GM23338 (cell line): ENCODE measurements at regions not wholly inside any gene's neighbourhood (a gene's known extent, or its start where the extent isn't known, plus 50 kb on each side); places are given as distances from the start of the nearest gene placed in this dataset.

Source experiments
- ATAC-seq: fragments of 200-7000 bp; cut with Tn5 transposase; 3 replicates; pipeline ENCODE4 v1.9.1; 2020
- DNase-seq: peaks from one replicate; pipeline ENCODE4 v3.0.0-alpha.2; 2015; ENCODE audit warnings: low spot score
- H2AFZ ChIP-seq: fragments of 200-600 bp; sonication (generic); 2 replicates; pipeline ENCODE4 v1.8.0; 2016; ENCODE audit warnings: antibody characterized with exemption, mild to moderate bottlenecking, moderate library complexity
- H3F3A ChIP-seq: fragments of 200-600 bp; sonication (generic); replicated peaks from 2 replicates; pipeline ENCODE4 v1.8.0; 2017; ENCODE audit warnings: antibody characterized with exemption, mixed run types, low read depth
- H3K27ac ChIP-seq: fragments of 200-600 bp; sonication (generic); 2 replicates; pipeline ENCODE4 v1.6.1; 2016; ENCODE audit warnings: low read depth
- H3K27me3 ChIP-seq: fragments of 200-600 bp; sonication (generic); 2 replicates; pipeline ENCODE4 v1.8.0; 2016; ENCODE audit warnings: mild to moderate bottlenecking, mixed run types, moderate library complexity; ENCODE audit not compliant: insufficient read depth
- H3K36me3 ChIP-seq: fragments of 200-600 bp; sonication (generic); 2 replicates; pipeline ENCODE4 v1.8.0; 2016; ENCODE audit warnings: mild to moderate bottlenecking; ENCODE audit not compliant: insufficient read depth
- H3K4me1 ChIP-seq: fragments of 200-600 bp; sonication (generic); 2 replicates; pipeline ENCODE4 v1.8.0; 2016; ENCODE audit warnings: mild to moderate bottlenecking, moderate library complexity; ENCODE audit not compliant: insufficient read depth
- H3K4me2 ChIP-seq: fragments of 200-600 bp; sonication (generic); 2 replicates; pipeline ENCODE4 v1.7.1; 2017; ENCODE audit warnings: mixed run types
- H3K4me3 ChIP-seq: fragments of 200-600 bp; sonication (generic); 2 replicates; pipeline ENCODE4 v1.6.1; 2016; ENCODE audit warnings: mixed run types
- H3K79me2 ChIP-seq: fragments of 200-600 bp; sonication (generic); replicated peaks from 2 replicates; pipeline ENCODE4 v1.8.0; 2017; ENCODE audit warnings: mild to moderate bottlenecking; ENCODE audit not compliant: insufficient read depth
- H3K9me2 ChIP-seq: fragments of 200-600 bp; sonication (generic); 2 replicates; pipeline ENCODE4 v1.8.0; 2017; ENCODE audit not compliant: insufficient read depth
- H4K20me1 ChIP-seq: fragments of 200-600 bp; sonication (generic); replicated peaks from 2 replicates; pipeline ENCODE4 v1.8.0; 2017; ENCODE audit warnings: mild to moderate bottlenecking; ENCODE audit not compliant: insufficient read depth
- H3K27ac Mint-ChIP-seq: 2 replicates; pipeline ENCODE4 v1.8.0; 2020; ENCODE audit warnings: inconsistent platforms, mild to moderate bottlenecking, moderate library complexity, mixed read lengths
- H3K27me3 Mint-ChIP-seq: 3 replicates; pipeline ENCODE4 v1.8.0; 2022; ENCODE audit warnings: low read depth, mild to moderate bottlenecking, moderate library complexity, mixed read lengths, inconsistent platforms; ENCODE audit not compliant: insufficient read depth, poor library complexity
- H3K36me3 Mint-ChIP-seq: 3 replicates; pipeline ENCODE4 v1.8.0; 2021; ENCODE audit warnings: low read depth, mild to moderate bottlenecking, inconsistent platforms, moderate library complexity, mixed read lengths
- H3K4me1 Mint-ChIP-seq: 3 replicates; pipeline ENCODE4 v1.8.0; 2020; ENCODE audit warnings: mild to moderate bottlenecking, inconsistent platforms, mixed read lengths
- H3K4me3 Mint-ChIP-seq: 3 replicates; pipeline ENCODE4 v1.8.0; 2021; ENCODE audit warnings: moderate library complexity, mild to moderate bottlenecking, inconsistent platforms, mixed read lengths
- H3K9me3 Mint-ChIP-seq: 3 replicates; pipeline ENCODE4 v1.8.0; 2020; ENCODE audit warnings: moderate library complexity, mild to moderate bottlenecking, inconsistent platforms, mixed read lengths
- CREB1 ChIP-seq: fragments of 250-450 bp; sonication (Bioruptor Pico); IDR thresholded peaks from 2 replicates; pipeline ENCODE4 v1.5.0; 2020; ENCODE audit warnings: low read depth, mild to moderate bottlenecking, moderate library complexity
- EZH2 ChIP-seq: fragments of 200-600 bp; sonication (generic); IDR thresholded peaks from one replicate; pipeline ENCODE4 v1.8.0; 2017; ENCODE audit warnings: antibody characterized with exemption, mild to moderate bottlenecking, low read depth; ENCODE audit not compliant: unreplicated experiment
- EZH2phosphoT487 ChIP-seq: fragments of 200-600 bp; sonication (generic); IDR thresholded peaks from one replicate; pipeline ENCODE4 v1.8.1; 2018; ENCODE audit warnings: antibody characterized with exemption; ENCODE audit not compliant: unreplicated experiment
- STAT1 ChIP-seq: IDR thresholded peaks from one replicate; pipeline ENCODE4 v1.6.1; 2016; ENCODE audit warnings: antibody characterized with exemption; ENCODE audit not compliant: unreplicated experiment
- ZNF331 ChIP-seq: fragments of 250-450 bp; sonication (Bioruptor Pico); IDR thresholded peaks from 2 replicates; pipeline ENCODE4 v1.5.0; 2020; ENCODE audit warnings: low read depth, mild to moderate bottlenecking, moderate library complexity
- TF ChIP-seq, protein P1 (sequence below): IDR thresholded peaks from 2 replicates; pipeline ENCODE4 v1.6.1; 2016; ENCODE audit warnings: antibody characterized with exemption
- TF ChIP-seq, protein P2 (sequence below), 2 experiments: fragments of 200-600 bp in 1 of 2; sonication (generic) in 1 of 2; conservative IDR thresholded peaks; 2 replicates each; pipeline versions ENCODE4 v1.5.1 to v1.6.1; 2016 to 2017; ENCODE audit warnings: antibody characterized with exemption in 2 of 2, low read depth in 2 of 2, mild to moderate bottlenecking in 2 of 2, moderate library complexity in 1 of 2
- TF ChIP-seq, protein P3 (sequence below): IDR thresholded peaks from one replicate; pipeline ENCODE4 v1.6.1; 2018; ENCODE audit warnings: antibody characterized with exemption; ENCODE audit not compliant: unreplicated experiment

DNA sequence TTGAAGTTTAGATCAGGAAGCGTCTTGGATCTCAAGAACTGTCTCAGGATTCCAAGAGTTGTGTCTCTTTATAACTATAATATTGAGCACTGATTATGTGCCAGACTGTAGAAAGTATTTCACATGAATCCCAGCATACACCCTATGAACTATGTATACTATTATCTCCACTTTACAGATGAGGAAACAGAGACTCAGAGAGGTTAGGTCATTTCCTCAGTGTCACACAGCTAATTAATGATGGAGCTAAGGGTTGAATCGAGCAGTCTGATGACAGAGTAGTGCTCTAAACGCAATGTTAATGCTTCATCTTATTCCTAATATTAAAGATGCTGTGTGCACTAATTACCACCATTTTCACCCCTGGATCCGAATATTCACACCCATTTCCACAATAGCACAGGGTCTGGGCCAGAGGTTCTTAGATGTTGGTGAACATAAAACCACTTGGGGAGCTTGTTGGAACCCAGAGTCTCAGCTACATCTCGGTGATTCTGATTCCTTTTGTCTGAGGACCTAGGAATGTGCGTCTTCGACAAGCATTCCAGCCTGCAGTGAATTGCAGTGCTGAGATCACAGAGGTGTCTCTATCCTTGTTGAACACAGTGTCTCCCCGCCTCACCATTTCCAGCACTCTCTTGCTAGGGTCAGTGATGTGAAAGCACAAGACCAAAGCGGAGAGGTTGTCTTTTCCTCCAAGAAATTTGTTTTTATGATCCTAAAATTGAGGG is 213.8 kb downstream of the SP3 start (continued):
- TF ChIP-seq, protein P1, sequence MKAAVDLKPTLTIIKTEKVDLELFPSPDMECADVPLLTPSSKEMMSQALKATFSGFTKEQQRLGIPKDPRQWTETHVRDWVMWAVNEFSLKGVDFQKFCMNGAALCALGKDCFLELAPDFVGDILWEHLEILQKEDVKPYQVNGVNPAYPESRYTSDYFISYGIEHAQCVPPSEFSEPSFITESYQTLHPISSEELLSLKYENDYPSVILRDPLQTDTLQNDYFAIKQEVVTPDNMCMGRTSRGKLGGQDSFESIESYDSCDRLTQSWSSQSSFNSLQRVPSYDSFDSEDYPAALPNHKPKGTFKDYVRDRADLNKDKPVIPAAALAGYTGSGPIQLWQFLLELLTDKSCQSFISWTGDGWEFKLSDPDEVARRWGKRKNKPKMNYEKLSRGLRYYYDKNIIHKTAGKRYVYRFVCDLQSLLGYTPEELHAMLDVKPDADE = no peak
- TF ChIP-seq STAT1 (no peak), EZH2phosphoT487 (no peak)

DNA sequence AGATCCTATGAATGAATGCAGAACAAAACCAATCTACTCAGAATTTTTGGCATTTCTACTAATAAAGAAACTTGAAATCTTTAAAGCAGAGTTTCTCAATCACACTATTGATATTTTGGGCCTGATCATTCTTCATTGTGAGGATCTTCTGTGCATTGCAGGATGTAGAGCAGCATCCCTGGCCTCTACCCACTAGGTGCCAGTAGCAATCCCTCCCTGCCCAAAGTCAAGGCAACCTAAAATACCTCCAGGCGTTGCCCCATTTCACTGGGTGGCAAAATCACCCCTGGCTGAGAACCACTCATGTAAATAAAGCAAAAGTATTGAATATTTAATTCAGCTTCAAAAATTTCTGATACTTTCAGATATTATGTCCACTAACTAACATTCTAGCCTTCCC is 213.0 kb downstream of the SP3 start:
- H3K9me3 Mint-ChIP-seq = no peaks in the 10 kb centered on the region
- H3K9me2 ChIP-seq = no peaks in the 10 kb centered on the region
- peaks cover 42% of the 10 kb centered on the region for H3K4me1 Mint-ChIP-seq
- no peaks in the 10 kb centered on the region for H3K36me3 Mint-ChIP-seq
- no peak overlapping the region for H3K4me2 ChIP-seq
- H3K36me3 ChIP-seq = no peaks in the 10 kb centered on the region
- no peak overlapping the region for H2AFZ ChIP-seq
- no peaks in the 10 kb centered on the region for H3F3A ChIP-seq
- no peaks in the 10 kb centered on the region for H3K79me2 ChIP-seq
- H4K20me1 ChIP-seq = no peaks in the 10 kb centered on the region
- peaks cover 54% of the 10 kb centered on the region for H3K4me1 ChIP-seq
- H3K27ac ChIP-seq = no peak overlapping the region
- H3K27me3 ChIP-seq = no peaks in the 10 kb centered on the region
- H3K27me3 Mint-ChIP-seq = peaks cover 2% of the 10 kb centered on the region
- H3K4me3 ChIP-seq = no peak overlapping the region
- TF ChIP-seq ZNF331 (CRISPR knock-in tag) (no peak), EZH2 (no peak), STAT1 (no peak), CREB1 (CRISPR knock-in tag) (no peak)
- TF ChIP-seq, protein P2, sequence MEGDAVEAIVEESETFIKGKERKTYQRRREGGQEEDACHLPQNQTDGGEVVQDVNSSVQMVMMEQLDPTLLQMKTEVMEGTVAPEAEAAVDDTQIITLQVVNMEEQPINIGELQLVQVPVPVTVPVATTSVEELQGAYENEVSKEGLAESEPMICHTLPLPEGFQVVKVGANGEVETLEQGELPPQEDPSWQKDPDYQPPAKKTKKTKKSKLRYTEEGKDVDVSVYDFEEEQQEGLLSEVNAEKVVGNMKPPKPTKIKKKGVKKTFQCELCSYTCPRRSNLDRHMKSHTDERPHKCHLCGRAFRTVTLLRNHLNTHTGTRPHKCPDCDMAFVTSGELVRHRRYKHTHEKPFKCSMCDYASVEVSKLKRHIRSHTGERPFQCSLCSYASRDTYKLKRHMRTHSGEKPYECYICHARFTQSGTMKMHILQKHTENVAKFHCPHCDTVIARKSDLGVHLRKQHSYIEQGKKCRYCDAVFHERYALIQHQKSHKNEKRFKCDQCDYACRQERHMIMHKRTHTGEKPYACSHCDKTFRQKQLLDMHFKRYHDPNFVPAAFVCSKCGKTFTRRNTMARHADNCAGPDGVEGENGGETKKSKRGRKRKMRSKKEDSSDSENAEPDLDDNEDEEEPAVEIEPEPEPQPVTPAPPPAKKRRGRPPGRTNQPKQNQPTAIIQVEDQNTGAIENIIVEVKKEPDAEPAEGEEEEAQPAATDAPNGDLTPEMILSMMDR (conservative IDR thresholded peaks at IDR 0.05; ENCODE audit: low read depth in 2 of 2) = peak; percentile 50 to 63
- TF ChIP-seq, protein P1 = no peak
- H3K4me3 Mint-ChIP-seq = no peak overlapping the region
- ATAC-seq (peak; percentile 49), DNase-seq (no peak)
- H3K27ac Mint-ChIP-seq = no peak overlapping the region

DNA sequence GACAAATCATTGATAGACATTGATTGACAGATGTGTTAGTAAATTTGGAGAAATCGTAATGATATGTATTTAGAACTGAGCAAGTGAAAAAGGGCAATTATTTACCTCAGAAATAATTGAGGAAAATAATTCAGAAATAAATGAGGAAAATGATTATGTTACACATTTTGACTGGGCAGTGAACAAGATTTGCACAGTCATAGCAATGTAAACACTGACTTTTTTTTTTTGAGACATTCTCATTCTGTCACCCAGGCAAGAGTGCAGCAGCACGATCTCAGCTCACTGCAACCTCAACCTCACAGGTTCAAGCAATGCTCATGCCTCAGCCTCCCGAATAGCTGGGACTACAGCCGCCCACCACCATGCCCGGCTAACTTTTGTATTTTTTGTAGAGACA is 211.7 kb downstream of the SP3 start:
- Mint-ChIP-seq H3K27me3 (peaks cover 5% of the 10 kb centered on the region), H3K4me1 (peaks cover 47% of the 10 kb centered on the region), H3K4me3 (no peak overlapping the region), H3K36me3 (no peaks in the 10 kb centered on the region), H3K9me3 (no peaks in the 10 kb centered on the region), H3K27ac (no peak overlapping the region)
- no peaks in the 10 kb centered on the region for H3K36me3 ChIP-seq
- H3K4me1 ChIP-seq = peaks cover 45% of the 10 kb centered on the region
- no peaks in the 10 kb centered on the region for H3F3A ChIP-seq
- no peak overlapping the region for H2AFZ ChIP-seq
- H3K27me3 ChIP-seq = no peaks in the 10 kb centered on the region
- H3K4me3 ChIP-seq = no peak overlapping the region
- ATAC-seq (no peak), DNase-seq (no peak)
- H4K20me1 ChIP-seq = no peaks in the 10 kb centered on the region
- no peak overlapping the region for H3K27ac ChIP-seq
- H3K79me2 ChIP-seq = no peaks in the 10 kb centered on the region
- H3K4me2 ChIP-seq = no peak overlapping the region
- no peaks in the 10 kb centered on the region for H3K9me2 ChIP-seq
- TF ChIP-seq, protein P3, sequence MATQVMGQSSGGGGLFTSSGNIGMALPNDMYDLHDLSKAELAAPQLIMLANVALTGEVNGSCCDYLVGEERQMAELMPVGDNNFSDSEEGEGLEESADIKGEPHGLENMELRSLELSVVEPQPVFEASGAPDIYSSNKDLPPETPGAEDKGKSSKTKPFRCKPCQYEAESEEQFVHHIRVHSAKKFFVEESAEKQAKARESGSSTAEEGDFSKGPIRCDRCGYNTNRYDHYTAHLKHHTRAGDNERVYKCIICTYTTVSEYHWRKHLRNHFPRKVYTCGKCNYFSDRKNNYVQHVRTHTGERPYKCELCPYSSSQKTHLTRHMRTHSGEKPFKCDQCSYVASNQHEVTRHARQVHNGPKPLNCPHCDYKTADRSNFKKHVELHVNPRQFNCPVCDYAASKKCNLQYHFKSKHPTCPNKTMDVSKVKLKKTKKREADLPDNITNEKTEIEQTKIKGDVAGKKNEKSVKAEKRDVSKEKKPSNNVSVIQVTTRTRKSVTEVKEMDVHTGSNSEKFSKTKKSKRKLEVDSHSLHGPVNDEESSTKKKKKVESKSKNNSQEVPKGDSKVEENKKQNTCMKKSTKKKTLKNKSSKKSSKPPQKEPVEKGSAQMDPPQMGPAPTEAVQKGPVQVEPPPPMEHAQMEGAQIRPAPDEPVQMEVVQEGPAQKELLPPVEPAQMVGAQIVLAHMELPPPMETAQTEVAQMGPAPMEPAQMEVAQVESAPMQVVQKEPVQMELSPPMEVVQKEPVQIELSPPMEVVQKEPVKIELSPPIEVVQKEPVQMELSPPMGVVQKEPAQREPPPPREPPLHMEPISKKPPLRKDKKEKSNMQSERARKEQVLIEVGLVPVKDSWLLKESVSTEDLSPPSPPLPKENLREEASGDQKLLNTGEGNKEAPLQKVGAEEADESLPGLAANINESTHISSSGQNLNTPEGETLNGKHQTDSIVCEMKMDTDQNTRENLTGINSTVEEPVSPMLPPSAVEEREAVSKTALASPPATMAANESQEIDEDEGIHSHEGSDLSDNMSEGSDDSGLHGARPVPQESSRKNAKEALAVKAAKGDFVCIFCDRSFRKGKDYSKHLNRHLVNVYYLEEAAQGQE = no peak
- no peak for TF ChIP-seq ZNF331 (CRISPR knock-in tag)
- TF ChIP-seq, protein P2 (conservative IDR thresholded peaks at IDR 0.05; ENCODE audit: low read depth in 2 of 2) = no peak
